ENCODE measurements at regions not wholly inside any gene's neighbourhood (a gene's known extent, or its start where the extent isn't known, plus 50 kb on each side); places are given as distances from the start of the nearest gene placed in this dataset.

DNA sequence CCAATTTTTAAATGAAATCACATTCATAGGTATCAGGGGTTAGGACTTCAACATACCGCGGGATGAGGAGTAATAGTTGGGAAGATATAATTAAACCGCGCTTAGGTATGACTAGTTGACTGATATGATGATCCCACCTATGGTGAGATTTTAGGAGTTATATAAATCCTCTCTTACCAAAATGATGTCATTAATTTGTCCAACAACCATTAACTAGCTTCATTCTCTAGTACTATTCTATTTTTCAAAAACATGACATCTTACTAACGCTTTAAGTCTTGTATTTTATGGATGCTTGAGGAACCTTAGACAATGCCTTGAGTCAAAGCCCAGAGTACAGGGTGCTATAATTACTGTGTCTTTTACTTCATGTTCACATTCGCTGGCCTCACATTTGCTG, 59.6 kb upstream of the PIK3R1 start:
- H3K27me3 ChIP-seq (ENCODE audit: control insufficient read depth, extremely low read depth, insufficient read depth, low read length) = no peaks in the 10 kb centered on the region
- no peak overlapping the region for H3K4me3 ChIP-seq (ENCODE audit: control insufficient read depth in 2 of 3, extremely low read depth in 1 of 3, insufficient read depth in 2 of 3, low read depth in 1 of 3, low read length in 3 of 3)
- no peaks in the 10 kb centered on the region for H3K79me2 ChIP-seq (ENCODE audit: control insufficient read depth, insufficient read depth, low read length)
- FAIRE-seq = no peak
- no peak overlapping the region for H3K4me2 ChIP-seq (ENCODE audit: control insufficient read depth, extremely low read depth, insufficient read depth, low read depth, low read length)
- no peaks in the 10 kb centered on the region for H3K9me3 ChIP-seq (ENCODE audit: control insufficient read depth, low read depth, low read length)
- no peak for TF ChIP-seq EZH2 (IDR thresholded peaks at IDR 0.05; ENCODE audit: low read length)
- no peak for TF ChIP-seq CTCF (optimal IDR thresholded peaks at IDR 0.05 in 1 of 3, IDR thresholded peaks at IDR 0.05 in 1 of 3, conservative IDR thresholded peaks at IDR 0.05 in 1 of 3; ENCODE audit: extremely low read depth in 1 of 3, insufficient read depth in 2 of 3, low read length in 3 of 3)
- DNase-seq (ENCODE audit: low read depth, low spot score) = no peak
- dilution Hi-C loops (cut with MboI; ENCODE audit: extremely low pct_ligation_motif_present, low sequenced_read_pairs) = no loop called here
- no peak overlapping the region for H3K27ac ChIP-seq (ENCODE audit: control insufficient read depth, insufficient read depth, low read length)
- H3K36me3 ChIP-seq (ENCODE audit: control insufficient read depth in 2 of 2, extremely low read depth in 1 of 2, insufficient read depth in 2 of 2, low read length in 2 of 2) = no peaks in the 10 kb centered on the region
- H4K20me1 ChIP-seq (ENCODE audit: control insufficient read depth, extremely low read depth, insufficient read depth, low read length) = no peaks in the 10 kb centered on the region
- H3K9ac ChIP-seq (ENCODE audit: control insufficient read depth, extremely low read depth, insufficient read depth, low read length) = no peak overlapping the region
- no peaks in the 10 kb centered on the region for H3K9me1 ChIP-seq (ENCODE audit: control insufficient read depth, extremely low read depth, insufficient read depth, low read length)
- H2AFZ ChIP-seq (ENCODE audit: control insufficient read depth, low read length) = no peak overlapping the region
- peaks cover 4% of the 10 kb centered on the region for H3K4me1 ChIP-seq (ENCODE audit: control insufficient read depth, extremely low read depth, insufficient read depth, low read length)

DNA sequence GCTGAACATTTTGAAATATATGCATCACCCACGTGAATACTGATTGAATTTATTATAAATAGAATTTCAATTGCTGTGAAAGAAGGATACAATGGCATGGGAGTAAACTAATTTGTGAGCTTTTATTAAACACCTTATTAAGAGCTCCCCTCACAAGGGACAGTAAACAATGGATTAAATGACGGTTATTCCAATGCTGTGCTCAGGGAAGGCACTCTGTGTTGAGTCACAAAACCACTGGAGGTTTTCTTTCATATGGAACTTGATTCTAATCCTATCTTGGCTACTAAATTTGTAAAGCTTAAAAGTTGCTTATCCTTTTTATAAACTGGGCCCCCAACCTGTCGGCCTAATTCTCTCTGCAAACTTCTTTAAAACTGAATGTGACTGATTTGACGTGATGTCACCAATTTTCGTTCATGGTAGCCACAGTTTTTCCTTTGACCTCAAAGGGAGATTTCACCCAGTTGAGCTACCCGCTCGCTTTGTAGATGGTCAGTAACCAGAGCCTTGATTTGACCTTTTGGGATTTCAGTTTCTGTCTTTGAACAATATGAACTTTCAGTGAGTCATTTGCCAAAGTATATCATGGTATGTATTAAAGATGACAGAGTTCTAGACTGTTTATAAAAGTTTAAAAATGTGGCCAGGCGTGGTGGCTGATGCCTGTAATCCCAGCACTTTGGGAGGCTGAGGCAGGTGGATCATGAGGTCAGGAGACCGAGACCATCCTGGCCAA, 61.3 kb upstream of the PIK3R1 start:
- Histone ChIP-seq H3K9me3 (ENCODE audit: control insufficient read depth, low read depth, low read length) (no peaks in the 10 kb centered on the region), H3K9ac (ENCODE audit: control insufficient read depth, extremely low read depth, insufficient read depth, low read length) (no peak overlapping the region), H3K27ac (ENCODE audit: control insufficient read depth, insufficient read depth, low read length) (no peak overlapping the region), H3K4me3 (ENCODE audit: control insufficient read depth in 2 of 3, extremely low read depth in 1 of 3, insufficient read depth in 2 of 3, low read depth in 1 of 3, low read length in 3 of 3) (no peak overlapping the region), H3K36me3 (ENCODE audit: control insufficient read depth in 2 of 2, extremely low read depth in 1 of 2, insufficient read depth in 2 of 2, low read length in 2 of 2) (no peaks in the 10 kb centered on the region), H3K4me2 (ENCODE audit: control insufficient read depth, extremely low read depth, insufficient read depth, low read depth, low read length) (no peak overlapping the region), H2AFZ (ENCODE audit: control insufficient read depth, low read length) (no peak overlapping the region), H3K79me2 (ENCODE audit: control insufficient read depth, insufficient read depth, low read length) (no peaks in the 10 kb centered on the region), H3K27me3 (ENCODE audit: control insufficient read depth, extremely low read depth, insufficient read depth, low read length) (no peaks in the 10 kb centered on the region), H4K20me1 (ENCODE audit: control insufficient read depth, extremely low read depth, insufficient read depth, low read length) (no peaks in the 10 kb centered on the region), H3K4me1 (ENCODE audit: control insufficient read depth, extremely low read depth, insufficient read depth, low read length) (no peaks in the 10 kb centered on the region), H3K9me1 (ENCODE audit: control insufficient read depth, extremely low read depth, insufficient read depth, low read length) (no peaks in the 10 kb centered on the region)
- dilution Hi-C loops (cut with MboI; ENCODE audit: extremely low pct_ligation_motif_present, low sequenced_read_pairs) = no loop called here
- TF ChIP-seq EZH2 (IDR thresholded peaks at IDR 0.05; ENCODE audit: low read length) (no peak), CTCF (optimal IDR thresholded peaks at IDR 0.05 in 1 of 3, IDR thresholded peaks at IDR 0.05 in 1 of 3, conservative IDR thresholded peaks at IDR 0.05 in 1 of 3; ENCODE audit: extremely low read depth in 1 of 3, insufficient read depth in 2 of 3, low read length in 3 of 3) (no peak)
- no peak for DNase-seq (ENCODE audit: low read depth, low spot score)
- no peak for FAIRE-seq
